Endodermal cell (in vitro differentiated cells): ENCODE measurements at regions not wholly inside any gene's neighbourhood (a gene's known extent, or its start where the extent isn't known, plus 50 kb on each side); places are given as distances from the start of the nearest gene placed in this dataset.
"Not testable (repeated sequence)": the region's sequence is repeated elsewhere in the genome, so short reads cannot be mapped to it uniquely, and the experiment has no call there.

Experiments used
- DNase-seq: peaks from one replicate; pipeline ENCODE4 v3.0.0-alpha.2; 2017
- H3K27ac ChIP-seq: 2 replicates; pipeline ENCODE4 v1.5.1; 2013; ENCODE audit warnings: mild to moderate bottlenecking, low read depth, low read length, moderate library complexity
- H3K27me3 ChIP-seq: 2 replicates; pipeline ENCODE4 v1.6.1; 2013; ENCODE audit warnings: mild to moderate bottlenecking, low read length, moderate library complexity; ENCODE audit not compliant: insufficient read depth, control insufficient read depth, poor library complexity, severe bottlenecking
- H3K36me3 ChIP-seq: 2 replicates; pipeline ENCODE4 v1.7.0; 2013; ENCODE audit warnings: mild to moderate bottlenecking, low read length, moderate library complexity; ENCODE audit not compliant: control insufficient read depth, insufficient read depth
- H3K4me1 ChIP-seq: one replicate; pipeline ENCODE4 v1.7.0; 2013; ENCODE audit warnings: low read length; ENCODE audit not compliant: control insufficient read depth, insufficient read depth
- H3K4me3 ChIP-seq: 2 replicates; pipeline ENCODE4 v1.5.1; 2013; ENCODE audit warnings: mild to moderate bottlenecking, low read length, moderate library complexity
- H3K9ac ChIP-seq: 2 replicates; pipeline ENCODE4 v1.6.1; 2013; ENCODE audit warnings: mild to moderate bottlenecking, low read length, moderate library complexity; ENCODE audit not compliant: poor library complexity, severe bottlenecking; ENCODE audit errors: extremely low read depth
- H3K9me3 ChIP-seq: 2 replicates; pipeline ENCODE4 v1.6.1; 2013; ENCODE audit warnings: mild to moderate bottlenecking, low read length, moderate library complexity; ENCODE audit not compliant: control insufficient read depth
- H3K27ac Mint-ChIP-seq: 2 replicates; pipeline ENCODE4 v1.8.0; 2020; ENCODE audit warnings: mixed read lengths
- H3K27me3 Mint-ChIP-seq: 2 replicates; pipeline ENCODE4 v1.8.0; 2021; ENCODE audit warnings: mild to moderate bottlenecking, mixed read lengths; ENCODE audit not compliant: insufficient read depth
- H3K36me3 Mint-ChIP-seq: 2 replicates; pipeline ENCODE4 v1.8.0; 2020; ENCODE audit warnings: low read depth, mixed read lengths
- H3K4me1 Mint-ChIP-seq: 2 replicates; pipeline ENCODE4 v1.8.0; 2020; ENCODE audit warnings: mixed read lengths
- H3K4me3 Mint-ChIP-seq: 2 replicates; pipeline ENCODE4 v1.8.0; 2020; ENCODE audit warnings: mild to moderate bottlenecking, moderate library complexity, mixed read lengths
- H3K9me3 Mint-ChIP-seq: 2 replicates; pipeline ENCODE4 v1.8.0; 2020; ENCODE audit warnings: mild to moderate bottlenecking, mixed read lengths
- CTCF ChIP-seq: fragments of 200-600 bp; sonication (generic); conservative IDR thresholded peaks from 2 replicates; pipeline ENCODE4 v1.5.0; 2021; ENCODE audit warnings: antibody characterized with exemption, mild to moderate bottlenecking
- WGBS, 2 experiments: methylation state at CpG; one replicate each; pipeline versions ENCODE4 v1.1.5 to v1.1.7; 2013; ENCODE audit warnings: missing lambda C conversion rate in 2 of 2, mixed read lengths in 1 of 2; ENCODE audit not compliant: insufficient coverage in 1 of 2, insufficient read length in 1 of 2; 5-methylcytosine and 5-hydroxymethylcytosine counted together

GRCh38 chr16:18190179-18190578 lies 146.4 kb downstream of the NPIPA8 start:
- H3K4me1 Mint-ChIP-seq, H3K9me3 ChIP-seq, H3K4me3 ChIP-seq, H3K27ac ChIP-seq, H3K4me1 ChIP-seq, H3K9ac ChIP-seq, DNase-seq, H3K27me3 Mint-ChIP-seq, H3K9me3 Mint-ChIP-seq, H3K4me3 Mint-ChIP-seq, H3K27ac Mint-ChIP-seq, H3K36me3 Mint-ChIP-seq, H3K27me3 ChIP-seq, H3K36me3 ChIP-seq: not testable (repeated sequence)
- WGBS, 2 experiments: no CpG with 5 or more reads among the region's 8 CpGs

GRCh38 chr16:18184755-18185154 lies 151.8 kb downstream of the NPIPA8 start:
- not testable (repeated sequence) for H3K36me3 ChIP-seq, H3K4me1 Mint-ChIP-seq, H3K27ac ChIP-seq, H3K4me3 ChIP-seq, H3K27ac Mint-ChIP-seq, H3K4me1 ChIP-seq, DNase-seq, H3K27me3 Mint-ChIP-seq, H3K9me3 Mint-ChIP-seq, H3K4me3 Mint-ChIP-seq, H3K36me3 Mint-ChIP-seq, H3K27me3 ChIP-seq, H3K9ac ChIP-seq, H3K9me3 ChIP-seq
- 75% methylated on average over 3 of the region's 15 CpGs; no CpG with 5 or more reads in 1 of the 2 experiments for WGBS, 2 experiments

GRCh38 chr16:18181028-18181427 lies 155.5 kb downstream of the NPIPA8 start:
- H3K4me1 Mint-ChIP-seq, H3K4me1 ChIP-seq, H3K27me3 Mint-ChIP-seq, H3K4me3 ChIP-seq, H3K9me3 Mint-ChIP-seq, H3K27ac ChIP-seq, H3K4me3 Mint-ChIP-seq, H3K36me3 ChIP-seq, H3K36me3 Mint-ChIP-seq, H3K9ac ChIP-seq, DNase-seq, H3K9me3 ChIP-seq, H3K27me3 ChIP-seq, H3K27ac Mint-ChIP-seq: not testable (repeated sequence)
- WGBS, 2 experiments: 74% methylated on average over 2 of the region's 6 CpGs; no CpG with 5 or more reads in 1 of the 2 experiments
- peak; percentile 40 for TF ChIP-seq CTCF

- not testable (repeated sequence) for H3K27ac Mint-ChIP-seq, H3K27me3 ChIP-seq, H3K4me3 Mint-ChIP-seq, H3K9me3 Mint-ChIP-seq, H3K4me3 ChIP-seq, H3K36me3 Mint-ChIP-seq, H3K36me3 ChIP-seq, H3K27ac ChIP-seq, DNase-seq, H3K9ac ChIP-seq, H3K9me3 ChIP-seq, H3K4me1 ChIP-seq
- H3K27me3 Mint-ChIP-seq: peaks cover 11% of the 10 kb centered on the region
- WGBS, 2 experiments: 80 to 91% methylated on average over 1 of the region's 2 CpGs
- H3K4me1 Mint-ChIP-seq: peaks cover 19% of the 10 kb centered on the region
These were observed 162.5 kb downstream of the NPIPA8 start for GRCh38 chr16:18173945-18174497.

- not testable (repeated sequence) for DNase-seq, H3K9me3 ChIP-seq, H3K27me3 ChIP-seq, H3K4me3 Mint-ChIP-seq, H3K4me3 ChIP-seq, H3K9me3 Mint-ChIP-seq, H3K27me3 Mint-ChIP-seq, H3K4me1 ChIP-seq, H3K27ac ChIP-seq, H3K36me3 ChIP-seq, H3K36me3 Mint-ChIP-seq, H3K27ac Mint-ChIP-seq, H3K9ac ChIP-seq, H3K4me1 Mint-ChIP-seq
- 100% methylated on average over 1 of the region's 3 CpGs; no CpG with 5 or more reads in 1 of the 2 experiments for WGBS, 2 experiments
These were observed 174.2 kb downstream of the NPIPA8 start for GRCh38 chr16:18162293-18162692.

- WGBS, 2 experiments: 96% methylated on average over 3 of the region's 4 CpGs; no CpG with 5 or more reads in 1 of the 2 experiments
- not testable (repeated sequence) for H3K27ac Mint-ChIP-seq, H3K27me3 Mint-ChIP-seq
These were observed 175.3 kb downstream of the NPIPA8 start for GRCh38 chr16:18161224-18161623.

More at GRCh38 chr16:18161224-18161623, 175.3 kb downstream of the NPIPA8 start:
- not testable (repeated sequence) for H3K9ac ChIP-seq, DNase-seq, H3K36me3 ChIP-seq, H3K9me3 ChIP-seq, H3K4me3 ChIP-seq, H3K36me3 Mint-ChIP-seq, H3K9me3 Mint-ChIP-seq, H3K27ac ChIP-seq, H3K4me3 Mint-ChIP-seq, H3K4me1 Mint-ChIP-seq, H3K27me3 ChIP-seq, H3K4me1 ChIP-seq
